ENCODE measurements at regions not wholly inside any gene's neighbourhood (a gene's known extent, or its start where the extent isn't known, plus 50 kb on each side); places are given as distances from the start of the nearest gene placed in this dataset.

DNA sequence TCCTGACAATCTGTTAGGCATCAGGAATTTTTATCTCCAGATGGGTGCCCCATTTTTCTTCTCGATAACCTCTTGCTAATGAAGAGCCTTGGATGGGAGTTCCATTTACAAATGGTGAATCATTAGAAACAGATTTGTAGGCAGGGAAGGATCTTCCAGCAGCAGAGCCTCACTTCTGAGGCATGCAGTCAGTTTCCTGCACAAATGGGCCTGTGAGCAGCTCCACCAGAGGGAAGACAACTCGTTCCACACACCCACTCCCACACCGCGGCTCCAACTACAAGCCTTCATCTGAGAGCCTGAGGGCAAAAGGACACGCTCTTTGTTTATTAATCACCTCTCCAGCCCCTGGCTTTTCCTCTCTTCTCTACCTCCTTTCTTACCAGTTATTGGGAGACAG is 108.5 kb downstream of the CTAGE1 start:
- no peak for DNase-seq
- Histone ChIP-seq H3K4me1 (replicated peaks; ENCODE audit: insufficient read depth) (peaks cover 5% of the 10 kb centered on the region; the same call in 1 of the 2 replicates), H3K27me3 (ENCODE audit: insufficient read depth, low read depth) (no peaks in the 10 kb centered on the region), H2AFZ (no peak overlapping the region), H3K79me2 (ENCODE audit: low read depth) (no peaks in the 10 kb centered on the region), H3K4me3 (no peak overlapping the region), H3K36me3 (ENCODE audit: low read depth) (no peaks in the 10 kb centered on the region), H3K4me2 (no peak overlapping the region), H3K27ac (no peak overlapping the region), H3K9me3 (ENCODE audit: insufficient read depth, low read depth) (0 out of 2 replicates have a peak, but pooled peaks cover 5% of the 10 kb centered on the region), H4K20me1 (ENCODE audit: insufficient read depth) (no peaks in the 10 kb centered on the region), H3K9me2 (ENCODE audit: insufficient read depth) (no peaks in the 10 kb centered on the region), H3F3A (ENCODE audit: insufficient read depth, low read depth) (no peaks in the 10 kb centered on the region)
- TF ChIP-seq, protein P1, sequence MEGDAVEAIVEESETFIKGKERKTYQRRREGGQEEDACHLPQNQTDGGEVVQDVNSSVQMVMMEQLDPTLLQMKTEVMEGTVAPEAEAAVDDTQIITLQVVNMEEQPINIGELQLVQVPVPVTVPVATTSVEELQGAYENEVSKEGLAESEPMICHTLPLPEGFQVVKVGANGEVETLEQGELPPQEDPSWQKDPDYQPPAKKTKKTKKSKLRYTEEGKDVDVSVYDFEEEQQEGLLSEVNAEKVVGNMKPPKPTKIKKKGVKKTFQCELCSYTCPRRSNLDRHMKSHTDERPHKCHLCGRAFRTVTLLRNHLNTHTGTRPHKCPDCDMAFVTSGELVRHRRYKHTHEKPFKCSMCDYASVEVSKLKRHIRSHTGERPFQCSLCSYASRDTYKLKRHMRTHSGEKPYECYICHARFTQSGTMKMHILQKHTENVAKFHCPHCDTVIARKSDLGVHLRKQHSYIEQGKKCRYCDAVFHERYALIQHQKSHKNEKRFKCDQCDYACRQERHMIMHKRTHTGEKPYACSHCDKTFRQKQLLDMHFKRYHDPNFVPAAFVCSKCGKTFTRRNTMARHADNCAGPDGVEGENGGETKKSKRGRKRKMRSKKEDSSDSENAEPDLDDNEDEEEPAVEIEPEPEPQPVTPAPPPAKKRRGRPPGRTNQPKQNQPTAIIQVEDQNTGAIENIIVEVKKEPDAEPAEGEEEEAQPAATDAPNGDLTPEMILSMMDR (conservative IDR thresholded peaks at IDR 0.05), result no peak
- TF ChIP-seq EZH2 (IDR thresholded peaks at IDR 0.05; ENCODE audit: low read depth), result no peak
- ChIA-PET POLR2A (ENCODE audit: unreplicated experiment) (no interaction called here), CTCF (no interaction called here)
- BruUV-seq (replicated peaks), result no TSS peak
- intact Hi-C loops (cut with micrococcal nuclease; ENCODE audit: unreplicated experiment), result no loop called here

DNA sequence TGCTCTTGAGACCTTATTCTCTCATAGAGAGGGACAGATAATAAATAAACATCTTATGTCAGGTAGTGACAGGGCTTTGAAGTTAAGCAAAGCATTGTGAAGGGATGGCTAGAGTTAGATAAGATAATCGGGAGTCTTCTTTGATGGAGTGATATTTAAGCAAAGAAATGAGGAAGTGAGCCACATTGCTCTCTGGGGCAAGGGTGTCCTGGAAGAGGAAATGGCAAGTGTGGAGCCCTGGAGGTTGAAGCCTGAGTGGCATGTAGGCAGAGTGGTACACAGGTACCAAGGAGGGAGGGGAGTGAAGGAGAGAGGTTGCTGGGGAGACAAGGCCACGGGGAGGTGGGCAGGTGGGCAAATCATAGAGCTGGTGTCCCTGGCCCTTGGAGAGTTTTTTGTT is 110.2 kb downstream of the CTAGE1 start:
- ChIA-PET POLR2A (ENCODE audit: unreplicated experiment) (no interaction called here), CTCF (no interaction called here)
- Histone ChIP-seq H3K27ac (no peak overlapping the region), H3K36me3 (ENCODE audit: low read depth) (no peaks in the 10 kb centered on the region), H3K4me2 (no peak overlapping the region), H3K9me2 (ENCODE audit: insufficient read depth) (no peaks in the 10 kb centered on the region), H3K4me3 (no peak overlapping the region), H2AFZ (no peak overlapping the region), H3K79me2 (ENCODE audit: low read depth) (no peaks in the 10 kb centered on the region), H3F3A (ENCODE audit: insufficient read depth, low read depth) (no peaks in the 10 kb centered on the region), H3K27me3 (ENCODE audit: insufficient read depth, low read depth) (no peaks in the 10 kb centered on the region), H3K9me3 (ENCODE audit: insufficient read depth, low read depth) (0 out of 2 replicates have a peak, but pooled peaks cover 5% of the 10 kb centered on the region), H4K20me1 (ENCODE audit: insufficient read depth) (no peaks in the 10 kb centered on the region), H3K4me1 (replicated peaks; ENCODE audit: insufficient read depth) (peaks cover 5% of the 10 kb centered on the region; the same call in 1 of the 2 replicates)
- DNase-seq, result no peak
- TF ChIP-seq, protein P1 (conservative IDR thresholded peaks at IDR 0.05), result no peak
- intact Hi-C loops (cut with micrococcal nuclease; ENCODE audit: unreplicated experiment), result no loop called here
- no TSS peak for BruUV-seq (replicated peaks)

DNA sequence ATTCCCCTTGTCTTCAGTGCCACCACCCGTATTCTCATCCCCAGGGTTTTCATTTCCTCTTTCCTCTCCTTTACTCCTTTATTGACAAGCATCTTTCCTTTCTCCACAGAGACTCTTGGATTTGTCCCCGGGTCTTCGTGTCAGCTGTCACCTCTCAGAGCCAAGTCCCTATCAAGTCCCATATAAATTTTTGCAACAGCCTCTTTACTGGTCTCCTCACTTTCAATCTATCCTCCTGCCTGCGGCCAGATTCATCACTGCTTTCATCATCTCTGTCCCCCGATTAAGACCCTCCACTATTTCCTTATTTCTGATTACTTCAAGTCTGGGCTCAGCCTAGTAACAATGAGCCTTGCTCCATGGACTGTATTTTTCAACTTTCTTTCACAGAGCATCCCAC is 113.8 kb downstream of the CTAGE1 start:
- Histone ChIP-seq H3K9me2 (ENCODE audit: insufficient read depth) (no peaks in the 10 kb centered on the region), H3K79me2 (ENCODE audit: low read depth) (no peaks in the 10 kb centered on the region), H3K4me2 (no peak overlapping the region), H3K9me3 (ENCODE audit: insufficient read depth, low read depth) (0 out of 2 replicates have a peak, but pooled peaks cover 5% of the 10 kb centered on the region), H3F3A (ENCODE audit: insufficient read depth, low read depth) (no peaks in the 10 kb centered on the region), H3K27me3 (ENCODE audit: insufficient read depth, low read depth) (no peaks in the 10 kb centered on the region), H4K20me1 (ENCODE audit: insufficient read depth) (no peaks in the 10 kb centered on the region), H3K27ac (no peak overlapping the region), H3K4me1 (replicated peaks; ENCODE audit: insufficient read depth) (peaks cover 19% of the 10 kb centered on the region), H3K4me3 (no peak overlapping the region), H2AFZ (no peak overlapping the region), H3K36me3 (ENCODE audit: low read depth) (no peaks in the 10 kb centered on the region)
- DNase-seq, result no peak
- intact Hi-C loops (cut with micrococcal nuclease; ENCODE audit: unreplicated experiment), result no loop called here
- POLR2A ChIA-PET (ENCODE audit: unreplicated experiment), result no interaction called here
- no TSS peak for BruUV-seq (replicated peaks)
- CTCF ChIA-PET, result no interaction called here
- no peak for TF ChIP-seq EZH2 (IDR thresholded peaks at IDR 0.05; ENCODE audit: low read depth)
- TF ChIP-seq, protein P1 (conservative IDR thresholded peaks at IDR 0.05), result no peak
